Occipital lobe (tissue), 1 donor: ENCODE measurements at regions not wholly inside any gene's neighbourhood (a gene's known extent, or its start where the extent isn't known, plus 50 kb on each side); places are given as distances from the start of the nearest gene placed in this dataset.

Experiments
- DNase-seq: peaks from one replicate; lab custom pipeline; 2025; lab: John Stamatoyannopoulos, UW

DNA sequence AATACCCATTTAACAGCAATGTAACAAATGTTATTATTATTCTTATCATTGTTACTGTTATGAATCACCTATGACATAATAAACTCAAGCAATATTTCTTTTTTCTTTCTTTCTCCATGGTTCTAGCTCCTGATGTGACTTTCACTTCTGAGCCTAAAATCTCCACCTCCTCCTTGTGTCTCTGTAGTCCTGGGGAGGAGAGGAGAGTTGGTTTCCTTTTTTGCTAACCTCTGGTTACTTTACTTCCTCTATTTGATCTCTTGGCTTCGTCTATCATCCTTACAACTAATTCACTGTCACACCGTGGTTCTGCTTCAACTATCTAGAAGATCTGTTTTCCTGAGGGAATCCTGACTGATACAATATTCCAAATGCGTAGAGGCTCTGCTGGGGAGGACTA, 456.6 kb downstream of the VRK1 start:
- DNase-seq = no peak

DNA sequence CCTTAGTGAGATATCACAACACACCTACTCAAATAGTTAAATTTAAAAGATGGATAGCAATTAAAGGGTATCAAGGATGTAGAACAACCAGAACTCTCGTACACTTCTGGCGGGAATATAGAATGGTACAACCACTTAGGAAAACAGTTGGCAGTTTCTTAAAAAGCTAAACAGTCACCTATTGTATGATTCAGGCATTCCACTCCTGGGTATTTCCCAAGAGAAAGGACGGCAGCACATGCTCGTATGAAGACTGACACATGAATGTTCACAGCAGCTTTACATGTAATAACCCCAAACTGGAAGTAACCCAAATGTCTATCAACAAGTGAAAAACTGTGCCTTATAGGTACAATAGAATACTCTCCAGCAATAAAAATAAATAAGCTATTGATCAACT, 465.2 kb downstream of the VRK1 start:
- DNase-seq = no peak

DNA sequence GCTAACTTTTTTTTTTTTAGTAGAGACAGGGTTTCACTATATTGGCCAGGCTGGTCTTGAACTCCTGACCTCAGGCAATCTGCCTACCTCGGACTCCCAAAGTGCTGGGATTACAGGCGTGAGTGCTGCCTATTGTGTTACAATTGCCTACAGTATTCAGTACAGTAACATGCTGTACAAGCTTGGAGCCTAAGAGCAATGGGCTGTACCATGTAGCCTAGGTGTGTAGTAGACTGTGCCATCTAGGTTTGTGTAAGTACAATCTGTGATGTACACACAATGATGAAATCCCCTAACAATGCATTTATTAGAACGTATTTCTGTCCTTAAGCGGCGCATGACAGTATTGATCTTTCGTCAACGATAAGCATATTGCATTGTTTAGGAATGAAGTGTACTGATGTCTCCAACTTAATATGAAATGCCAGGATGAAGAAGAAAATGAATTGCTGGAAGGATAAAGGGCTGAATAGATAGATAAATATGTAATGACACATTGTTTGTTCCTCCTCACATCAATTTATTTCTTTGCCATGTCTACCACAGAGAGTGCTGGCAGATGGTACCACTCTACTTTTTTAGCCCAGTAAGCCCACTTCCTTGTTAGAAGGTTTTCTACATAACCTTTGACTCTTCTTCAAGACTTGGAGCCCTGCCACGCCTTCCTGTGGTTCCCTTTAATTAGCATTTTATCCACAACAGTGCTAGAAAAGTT, 467.5 kb downstream of the VRK1 start:
- no peak for DNase-seq

DNA sequence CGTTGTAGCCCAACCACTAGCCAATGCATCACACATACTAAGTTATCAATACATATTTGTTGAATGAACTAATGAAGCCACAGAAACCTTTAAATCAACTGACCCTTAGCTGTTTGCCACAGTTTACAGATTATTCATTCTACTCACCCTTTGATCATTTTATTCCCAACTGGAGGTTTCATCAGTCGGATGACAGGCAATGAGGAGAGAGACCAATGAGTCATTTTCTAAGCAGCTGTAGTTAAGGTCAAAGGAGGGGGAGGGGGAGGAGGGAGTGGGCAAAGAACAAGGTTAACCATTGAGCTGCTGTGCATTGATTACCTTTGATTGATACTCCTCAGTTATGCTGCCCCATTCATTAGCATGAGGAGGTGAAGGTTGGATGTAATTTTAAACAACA, 469.5 kb downstream of the VRK1 start:
- no peak for DNase-seq

DNA sequence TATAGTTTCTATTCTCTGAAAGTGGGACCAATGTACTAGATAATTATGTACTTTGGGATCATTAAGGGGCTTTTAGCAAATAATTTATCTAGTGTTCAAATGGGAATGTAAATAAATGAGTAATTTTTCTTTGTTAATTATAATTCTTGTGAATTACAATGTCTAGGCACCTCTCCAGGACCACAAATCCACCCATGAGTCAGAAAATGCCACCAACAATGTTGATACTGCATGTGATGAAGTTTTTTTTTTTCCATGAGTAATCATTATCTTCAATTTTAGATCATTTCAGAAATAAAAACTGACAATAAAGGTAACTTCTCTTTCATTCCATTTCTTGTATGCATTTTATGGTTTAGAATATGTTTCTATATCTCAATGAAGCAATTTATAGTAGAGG, 470.3 kb downstream of the VRK1 start:
- no peak for DNase-seq

DNA sequence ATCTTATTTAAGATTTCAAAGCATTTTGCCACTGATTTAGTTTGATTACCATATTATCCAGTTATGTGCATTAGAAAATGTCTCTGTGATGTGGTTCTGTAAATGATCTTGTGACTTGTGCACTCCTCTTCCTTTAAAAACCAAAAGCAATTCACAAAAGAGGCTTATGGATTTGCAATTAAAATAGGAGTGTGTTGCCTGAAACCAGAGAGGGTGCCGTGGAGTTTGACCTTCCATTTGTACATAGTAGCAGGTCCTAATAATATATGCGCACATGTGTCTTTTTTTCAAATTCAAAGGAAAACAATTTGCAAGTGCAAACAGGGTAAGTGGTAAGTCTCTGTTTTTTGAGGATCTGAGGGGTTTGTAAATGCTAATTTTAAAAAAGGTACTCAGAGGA, 470.9 kb downstream of the VRK1 start:
- DNase-seq = no peak

DNA sequence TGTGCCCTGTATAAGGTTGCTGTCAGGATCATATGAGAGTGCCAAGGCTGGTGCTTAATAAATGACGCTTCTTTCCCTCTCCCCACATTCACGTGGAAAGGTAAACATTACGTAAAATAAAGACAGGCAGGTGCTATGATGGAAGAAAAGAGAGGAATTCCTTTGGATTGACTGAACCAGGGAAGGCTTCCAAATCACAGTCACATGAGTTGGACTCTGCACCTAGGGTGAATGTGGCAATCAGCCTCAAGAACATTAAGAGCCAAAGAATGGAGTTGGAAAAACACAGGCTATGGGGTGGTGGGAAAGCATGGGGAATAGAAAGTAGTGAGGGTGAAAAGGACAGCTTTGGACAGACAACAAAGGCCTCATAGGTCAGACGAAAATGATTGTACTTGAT, 473.1 kb downstream of the VRK1 start:
- no peak for DNase-seq

DNA sequence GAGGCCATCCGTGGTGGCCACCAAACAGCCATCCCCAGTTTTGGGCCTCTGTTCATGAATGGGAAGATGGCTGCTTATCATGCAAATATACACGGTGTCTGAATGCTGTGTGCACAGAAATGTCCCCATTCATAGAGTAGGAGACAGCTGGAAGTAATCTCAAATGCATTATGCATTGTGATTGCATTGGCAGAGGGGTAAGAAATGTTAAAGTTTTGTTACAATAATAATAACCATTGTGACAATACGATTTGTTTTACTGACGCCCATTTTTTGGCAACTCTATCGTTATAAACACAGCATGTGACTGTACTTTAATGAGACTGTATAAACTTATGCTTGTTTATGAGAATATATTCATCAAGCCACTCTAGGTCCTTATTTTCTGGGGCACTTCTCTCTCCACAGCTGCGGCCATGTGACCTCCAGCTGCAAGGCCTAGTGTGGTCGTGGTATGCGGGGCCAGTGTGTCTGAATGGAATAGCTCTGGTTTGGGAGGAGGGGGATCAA, 474.3 kb downstream of the VRK1 start:
- no peak for DNase-seq

DNA sequence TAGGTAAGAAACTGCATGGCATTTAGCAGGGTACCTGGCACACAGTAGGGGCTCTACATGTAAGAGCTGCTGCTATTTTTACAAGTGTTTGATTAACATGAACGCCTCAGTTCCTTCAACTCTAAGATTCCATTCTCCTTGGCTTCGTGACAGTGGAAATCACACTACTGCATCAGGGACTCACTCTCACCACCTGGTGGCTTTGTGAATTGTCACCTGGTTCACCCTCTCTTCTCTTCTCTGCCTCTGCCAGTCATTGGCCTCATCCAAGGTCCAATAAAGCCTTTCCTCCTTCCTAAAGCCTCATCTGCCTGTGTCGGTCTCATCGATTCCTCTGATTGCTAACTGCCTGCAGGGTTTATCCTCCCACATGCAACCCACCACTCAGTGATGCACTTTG, 476.4 kb downstream of the VRK1 start:
- no peak for DNase-seq

DNA sequence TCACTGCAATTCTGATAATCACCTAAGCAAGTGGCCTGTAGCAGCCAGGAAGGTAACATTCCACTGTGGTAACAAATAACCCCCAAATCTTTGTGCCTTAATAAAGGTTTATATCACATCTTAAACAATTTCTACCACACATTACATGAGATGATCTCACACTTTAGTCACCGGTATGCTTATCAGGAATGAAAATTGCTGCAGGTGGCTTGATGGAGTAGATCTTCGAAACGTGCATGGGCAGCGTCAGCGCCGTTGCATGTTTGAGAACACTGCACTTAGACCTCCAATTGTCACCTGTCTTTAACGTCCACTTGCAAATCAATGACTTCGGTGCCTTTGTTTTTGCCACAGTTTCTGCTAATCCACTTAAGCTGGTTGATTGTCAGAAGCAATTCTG, 477.4 kb downstream of the VRK1 start:
- no peak for DNase-seq

DNA sequence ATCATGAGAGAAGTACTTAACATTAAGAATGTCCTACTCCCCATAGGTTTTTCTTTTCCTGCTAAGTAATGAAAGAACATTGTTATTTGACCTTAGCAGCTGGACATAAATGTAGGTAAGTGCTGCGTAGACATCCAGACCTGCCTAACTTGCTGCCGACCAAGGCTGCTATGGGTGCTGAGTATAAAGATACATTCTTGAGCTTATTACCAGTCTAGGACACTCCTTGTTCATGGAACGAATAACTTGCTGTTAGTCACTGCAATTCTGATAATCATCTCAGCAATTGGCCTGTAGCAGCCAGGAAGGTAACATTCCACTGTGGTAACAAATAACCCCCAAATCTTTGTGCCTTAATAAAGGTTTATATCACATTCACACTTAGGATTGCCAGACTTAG, 478.1 kb downstream of the VRK1 start:
- DNase-seq = no peak

DNA sequence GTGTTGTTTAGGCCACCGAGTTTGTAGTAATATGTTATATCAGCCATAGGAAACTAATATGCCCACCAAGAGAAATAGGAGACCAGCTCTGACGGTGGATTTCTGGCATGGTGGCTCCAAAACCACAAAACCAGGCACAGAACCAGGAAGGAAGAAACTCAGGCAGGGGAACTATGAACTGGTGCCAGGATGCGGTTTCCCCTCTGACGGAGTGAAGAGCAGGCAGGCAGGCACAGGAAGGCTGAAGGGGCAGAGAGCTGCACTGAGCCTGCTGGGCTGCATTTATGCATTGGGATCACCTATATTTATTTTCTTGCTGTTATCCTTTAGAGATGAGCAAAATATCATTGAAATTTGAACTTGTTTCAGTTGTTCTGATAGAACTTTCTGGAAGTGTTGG, 479.4 kb downstream of the VRK1 start:
- DNase-seq = no peak

DNA sequence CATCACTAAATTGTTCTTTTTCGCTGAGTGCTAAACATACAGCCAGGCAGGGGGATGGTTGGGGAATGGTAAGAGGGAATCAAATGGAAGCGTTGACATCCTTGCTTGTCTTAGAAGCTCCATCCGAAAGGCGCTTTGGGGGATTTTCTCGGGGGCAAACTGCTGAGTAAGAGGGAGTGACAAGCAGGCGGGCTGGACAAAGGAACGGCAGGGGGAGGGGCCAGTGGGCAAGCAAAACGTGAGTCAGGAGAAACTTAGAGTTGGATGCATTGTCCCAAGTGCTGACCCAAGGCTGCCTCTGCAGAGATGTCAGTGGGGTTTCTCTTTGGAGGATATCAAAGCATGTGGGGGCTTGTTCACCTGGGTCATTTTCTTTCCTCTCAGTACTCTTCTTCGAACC, 480.5 kb downstream of the VRK1 start:
- DNase-seq = no peak

DNA sequence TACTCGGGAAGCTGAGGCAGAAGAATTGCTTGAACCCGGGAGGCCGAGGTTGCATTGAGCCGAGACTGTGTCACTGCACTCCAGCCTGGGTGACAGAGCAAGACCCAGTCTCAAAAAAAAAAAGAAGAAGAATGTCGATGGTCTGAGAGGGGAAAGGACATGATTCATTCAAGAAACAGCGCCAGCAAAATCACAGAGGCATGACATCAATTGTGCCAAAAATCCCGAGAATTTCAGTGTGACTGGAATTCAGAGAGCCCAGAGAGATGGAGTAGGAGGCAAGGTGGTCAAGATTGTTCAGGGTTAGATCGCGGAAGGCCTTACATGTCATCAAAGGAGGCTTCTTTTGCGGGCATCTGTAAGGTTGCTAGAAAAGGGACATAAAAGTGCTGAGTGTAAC, 483.3 kb downstream of the VRK1 start:
- DNase-seq = no peak

DNA sequence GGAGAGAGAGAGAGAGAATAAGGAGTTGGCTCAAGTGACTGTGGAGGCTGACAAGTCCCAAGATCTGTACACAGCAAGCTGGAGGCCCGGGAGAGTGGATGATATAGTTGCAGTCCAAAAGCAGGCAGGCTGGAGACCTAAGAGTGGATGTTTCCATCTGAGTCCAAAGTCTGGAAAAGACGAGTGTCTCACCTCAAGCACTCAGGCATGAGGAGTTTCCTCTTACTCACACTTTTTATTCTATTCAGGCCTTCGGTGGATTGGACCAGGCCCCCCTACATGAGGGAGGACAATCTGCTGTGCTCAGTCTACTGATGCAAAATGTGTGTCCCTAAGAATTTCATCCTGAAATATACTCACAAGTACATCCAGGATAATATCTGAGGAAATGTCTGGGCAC, 484.6 kb downstream of the VRK1 start:
- no peak for DNase-seq

DNA sequence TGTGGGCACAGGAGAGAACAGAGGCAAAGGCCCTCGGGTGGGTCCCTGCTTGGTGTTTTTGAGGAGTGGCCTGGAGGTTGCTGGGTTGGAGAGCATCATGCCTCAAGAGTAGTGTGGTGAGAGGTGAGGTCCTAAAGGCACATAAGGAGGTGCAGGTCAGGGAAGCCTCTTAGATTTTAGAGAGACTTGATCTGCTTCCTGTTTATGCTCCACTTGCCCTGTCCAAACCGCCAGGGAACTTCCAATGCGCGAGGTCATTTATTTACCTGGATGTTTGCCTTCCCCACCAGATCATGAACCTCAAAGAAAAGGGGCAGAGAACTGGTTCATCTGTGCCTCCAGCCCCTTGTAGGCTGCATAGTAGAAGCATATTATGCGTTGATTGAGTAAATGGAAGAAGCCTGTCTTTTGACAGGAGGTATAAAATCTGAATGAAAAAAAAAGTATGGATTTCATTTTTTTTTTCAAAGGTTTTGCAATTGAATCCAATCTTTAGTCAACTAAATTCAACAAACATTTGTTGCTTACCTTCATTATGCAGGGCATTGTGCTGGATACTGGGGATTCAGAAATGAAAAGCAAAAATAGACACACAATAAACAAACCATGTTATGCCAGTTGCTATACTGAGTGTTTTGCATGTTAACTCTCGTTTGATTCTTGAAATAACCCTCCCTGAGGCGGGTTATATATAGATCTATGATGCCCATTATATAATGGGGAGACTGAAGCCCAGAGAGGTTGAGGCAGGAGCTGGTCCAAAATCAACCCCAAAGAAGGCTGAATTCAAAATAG, 485.2 kb downstream of the VRK1 start:
- DNase-seq = no peak

DNA sequence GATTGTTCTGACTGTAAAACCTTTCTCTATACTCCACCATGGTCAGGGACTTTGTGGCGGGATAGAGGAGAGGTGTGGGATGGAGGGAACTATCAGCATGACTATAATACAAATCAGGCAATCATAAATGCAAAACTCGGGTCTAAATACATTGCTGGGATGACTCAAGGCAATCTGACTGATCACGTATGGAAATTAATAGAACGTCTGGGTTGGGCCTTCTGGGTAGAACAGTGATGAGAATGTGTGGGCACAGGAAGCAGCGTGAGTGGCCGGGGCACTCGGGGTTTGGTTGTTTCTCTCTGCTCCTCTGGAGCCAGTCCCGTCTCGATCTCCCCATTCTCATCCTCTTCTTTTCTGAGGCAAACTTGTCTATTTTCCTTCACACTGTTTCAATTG, 485.8 kb downstream of the VRK1 start:
- no peak for DNase-seq

DNA sequence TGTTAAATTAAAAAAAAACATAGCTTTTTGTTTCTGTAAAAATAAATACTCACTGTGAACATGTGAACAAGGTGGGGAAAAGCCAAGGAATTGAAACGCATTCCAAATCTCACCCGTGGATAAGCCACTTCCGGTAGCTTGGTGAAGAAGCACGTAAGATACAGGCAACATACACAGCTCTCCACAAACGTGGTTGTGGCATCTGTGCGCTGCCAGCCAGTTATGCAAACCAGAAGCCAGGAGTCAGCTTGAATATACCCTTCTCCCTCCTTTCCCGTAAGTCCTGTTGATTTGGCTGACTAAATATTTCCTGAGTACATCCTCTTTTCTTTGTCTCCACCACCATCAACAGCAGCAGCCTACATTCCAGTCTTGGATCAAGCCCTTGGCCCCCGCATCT, 486.2 kb downstream of the VRK1 start:
- DNase-seq = no peak

DNA sequence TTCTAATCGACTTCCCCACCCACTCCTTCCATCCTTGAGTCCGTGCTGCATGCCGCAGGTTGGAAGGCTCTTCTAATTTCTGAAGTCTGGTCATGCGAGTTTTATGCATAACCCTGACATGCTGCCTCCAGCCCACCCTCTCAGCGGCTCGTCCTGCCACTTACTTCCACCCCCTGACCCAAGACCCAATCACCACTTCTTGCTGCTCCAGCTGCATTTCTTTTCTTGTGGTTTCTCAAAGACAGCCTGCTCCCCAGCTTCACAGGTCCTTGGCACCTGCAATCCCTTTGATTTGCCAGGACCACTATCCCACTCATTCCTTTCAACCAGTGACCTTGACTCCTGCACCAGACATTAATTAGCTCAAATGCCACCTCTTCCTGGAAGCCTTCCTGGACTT, 486.7 kb downstream of the VRK1 start:
- no peak for DNase-seq

DNA sequence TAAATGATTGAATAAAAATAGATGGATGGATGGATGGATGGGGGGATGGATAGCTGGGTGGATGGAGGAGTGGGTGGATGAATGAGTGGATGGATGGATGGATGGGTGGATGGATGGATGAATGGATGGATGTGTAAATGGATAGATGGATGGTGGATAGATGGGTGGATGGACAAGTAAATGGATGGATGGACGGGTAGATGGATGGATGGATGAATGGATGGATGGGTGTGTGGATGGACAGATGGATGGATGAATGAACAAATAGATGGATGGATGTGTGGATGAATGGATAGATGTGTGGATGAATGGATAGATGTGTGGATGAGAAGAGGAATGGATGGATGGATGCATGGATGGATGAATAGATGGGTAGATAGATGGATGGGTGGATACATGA, 490.8 kb downstream of the VRK1 start:
- DNase-seq = no peak

DNA sequence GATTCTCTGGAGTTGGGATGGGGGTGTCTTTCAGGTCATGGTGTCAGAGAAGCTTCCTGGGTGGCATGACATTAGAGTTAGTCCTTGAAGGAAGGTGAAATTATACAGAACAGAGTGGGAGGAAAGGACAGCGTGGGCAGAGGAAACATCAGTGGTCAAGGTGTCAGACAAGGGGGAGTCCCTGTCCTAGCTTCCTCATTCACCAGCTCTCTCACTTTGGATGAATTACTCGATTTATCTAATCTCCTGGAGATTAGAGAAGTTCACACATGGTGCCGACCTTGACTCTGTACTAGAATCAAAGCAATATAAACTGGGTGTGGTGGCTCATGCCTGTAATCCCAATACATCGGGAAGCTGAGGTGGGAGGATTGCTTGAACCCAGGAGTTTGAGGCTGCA, 492.9 kb downstream of the VRK1 start:
- no peak for DNase-seq

DNA sequence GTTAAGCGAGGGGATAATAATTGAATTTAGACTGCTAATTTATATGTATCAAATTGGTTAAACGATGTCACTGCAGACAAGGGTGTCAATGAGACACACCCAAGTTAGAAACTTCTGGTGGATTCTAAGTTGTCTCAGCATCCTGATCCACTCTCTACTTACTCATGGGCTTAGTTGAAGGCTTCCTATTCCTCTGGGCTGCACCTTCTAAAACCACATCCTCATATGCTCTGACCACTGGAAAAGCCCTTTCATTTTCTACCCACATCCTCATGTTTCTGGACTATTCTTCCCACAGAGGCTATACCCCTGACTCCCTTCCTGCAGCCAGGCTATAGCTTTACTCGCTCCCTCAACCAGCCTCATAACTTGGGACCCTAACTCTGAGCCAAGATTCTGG, 493.8 kb downstream of the VRK1 start:
- no peak for DNase-seq

DNA sequence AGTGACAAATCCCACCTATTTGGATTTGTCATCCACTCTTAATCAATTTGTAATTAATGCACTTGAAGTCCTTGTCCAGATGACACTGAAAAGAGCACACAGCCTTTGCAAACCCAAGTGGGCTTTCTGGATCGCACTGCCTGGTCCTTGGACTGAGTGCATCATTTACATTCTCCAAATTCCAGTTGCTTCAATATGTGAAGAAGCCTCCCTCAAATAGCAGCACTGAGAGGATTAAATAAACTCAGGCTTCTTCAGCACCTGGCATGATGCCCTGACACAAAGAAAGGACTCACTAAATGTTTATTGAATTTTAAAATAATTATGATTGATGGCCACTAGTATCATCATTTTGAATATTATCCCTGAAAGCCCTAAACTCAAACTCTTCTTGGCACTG, 496.5 kb downstream of the VRK1 start:
- no peak for DNase-seq
